Ishikawa (cell line): ENCODE measurements at regions not wholly inside any gene's neighbourhood (a gene's known extent, or its start where the extent isn't known, plus 50 kb on each side); places are given as distances from the start of the nearest gene placed in this dataset.

Source experiments
- CEBPB ChIP-seq: IDR thresholded peaks from 2 replicates; pipeline ENCODE4 v1.6.1; 2012
- CREB1 ChIP-seq: IDR thresholded peaks from 2 replicates; pipeline ENCODE4 v1.6.1; 2012; ENCODE audit warnings: low read depth
- EGR1 ChIP-seq: IDR thresholded peaks from 2 replicates; pipeline ENCODE4 v1.6.1; 2012
- RAD21 ChIP-seq: IDR thresholded peaks from 2 replicates; pipeline ENCODE4 v1.6.1; 2012; ENCODE audit warnings: low read depth
- TAF1 ChIP-seq: IDR thresholded peaks from 2 replicates; pipeline ENCODE4 v1.6.1; 2012; ENCODE audit warnings: low read depth, mild to moderate bottlenecking
- TCF12 ChIP-seq: IDR thresholded peaks from 2 replicates; pipeline ENCODE4 v1.6.1; 2012; ENCODE audit warnings: low read depth
- TEAD4 ChIP-seq: IDR thresholded peaks from 2 replicates; pipeline ENCODE4 v1.6.1; 2012
- YY1 ChIP-seq: IDR thresholded peaks from 2 replicates; pipeline ENCODE4 v1.6.1; 2012; ENCODE audit warnings: low read depth
- ZBTB7A ChIP-seq: IDR thresholded peaks from 2 replicates; pipeline ENCODE4 v1.6.1; 2012; ENCODE audit warnings: low read depth
- TF ChIP-seq, protein P1 (sequence below): IDR thresholded peaks from 2 replicates; pipeline ENCODE4 v1.6.1; 2012
- TF ChIP-seq, protein P2 (sequence below): IDR thresholded peaks from 2 replicates; pipeline ENCODE4 v1.6.1; 2012; ENCODE audit warnings: low read depth, mild to moderate bottlenecking

DNA sequence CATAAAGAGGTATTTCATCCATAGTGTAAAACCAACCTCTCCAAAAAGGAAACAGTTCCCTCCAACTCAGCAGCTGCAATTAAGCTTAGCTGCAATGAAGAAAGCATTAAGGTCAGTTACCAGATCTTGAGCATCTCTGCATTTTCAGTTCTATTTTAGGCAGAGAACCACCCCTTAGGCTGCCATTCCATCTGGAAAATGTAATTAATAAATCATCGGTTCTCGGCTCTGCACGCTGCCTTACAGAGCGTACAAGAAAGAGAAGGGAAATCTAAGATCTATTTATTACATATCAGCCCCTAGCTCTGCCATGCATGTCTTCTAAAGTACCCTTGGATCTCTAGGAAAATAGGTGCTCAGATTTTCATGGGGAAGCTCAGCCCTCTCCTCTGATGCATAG is 71.5 kb downstream of the RCN1 start:
- TF ChIP-seq TAF1: no peak
- no peak for TF ChIP-seq RAD21
- no peak for TF ChIP-seq ZBTB7A
- TF ChIP-seq, protein P1, sequence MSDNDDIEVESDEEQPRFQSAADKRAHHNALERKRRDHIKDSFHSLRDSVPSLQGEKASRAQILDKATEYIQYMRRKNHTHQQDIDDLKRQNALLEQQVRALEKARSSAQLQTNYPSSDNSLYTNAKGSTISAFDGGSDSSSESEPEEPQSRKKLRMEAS: no peak
- no peak for TF ChIP-seq TCF12
- TF ChIP-seq, protein P2, sequence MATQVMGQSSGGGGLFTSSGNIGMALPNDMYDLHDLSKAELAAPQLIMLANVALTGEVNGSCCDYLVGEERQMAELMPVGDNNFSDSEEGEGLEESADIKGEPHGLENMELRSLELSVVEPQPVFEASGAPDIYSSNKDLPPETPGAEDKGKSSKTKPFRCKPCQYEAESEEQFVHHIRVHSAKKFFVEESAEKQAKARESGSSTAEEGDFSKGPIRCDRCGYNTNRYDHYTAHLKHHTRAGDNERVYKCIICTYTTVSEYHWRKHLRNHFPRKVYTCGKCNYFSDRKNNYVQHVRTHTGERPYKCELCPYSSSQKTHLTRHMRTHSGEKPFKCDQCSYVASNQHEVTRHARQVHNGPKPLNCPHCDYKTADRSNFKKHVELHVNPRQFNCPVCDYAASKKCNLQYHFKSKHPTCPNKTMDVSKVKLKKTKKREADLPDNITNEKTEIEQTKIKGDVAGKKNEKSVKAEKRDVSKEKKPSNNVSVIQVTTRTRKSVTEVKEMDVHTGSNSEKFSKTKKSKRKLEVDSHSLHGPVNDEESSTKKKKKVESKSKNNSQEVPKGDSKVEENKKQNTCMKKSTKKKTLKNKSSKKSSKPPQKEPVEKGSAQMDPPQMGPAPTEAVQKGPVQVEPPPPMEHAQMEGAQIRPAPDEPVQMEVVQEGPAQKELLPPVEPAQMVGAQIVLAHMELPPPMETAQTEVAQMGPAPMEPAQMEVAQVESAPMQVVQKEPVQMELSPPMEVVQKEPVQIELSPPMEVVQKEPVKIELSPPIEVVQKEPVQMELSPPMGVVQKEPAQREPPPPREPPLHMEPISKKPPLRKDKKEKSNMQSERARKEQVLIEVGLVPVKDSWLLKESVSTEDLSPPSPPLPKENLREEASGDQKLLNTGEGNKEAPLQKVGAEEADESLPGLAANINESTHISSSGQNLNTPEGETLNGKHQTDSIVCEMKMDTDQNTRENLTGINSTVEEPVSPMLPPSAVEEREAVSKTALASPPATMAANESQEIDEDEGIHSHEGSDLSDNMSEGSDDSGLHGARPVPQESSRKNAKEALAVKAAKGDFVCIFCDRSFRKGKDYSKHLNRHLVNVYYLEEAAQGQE: no peak
- TF ChIP-seq YY1: no peak
- TF ChIP-seq CREB1: no peak
- TF ChIP-seq EGR1: no peak
- TF ChIP-seq CEBPB: no peak
- TF ChIP-seq TEAD4: no peak
